ENCODE measurements at regions not wholly inside any gene's neighbourhood (a gene's known extent, or its start where the extent isn't known, plus 50 kb on each side); places are given as distances from the start of the nearest gene placed in this dataset.

DNA sequence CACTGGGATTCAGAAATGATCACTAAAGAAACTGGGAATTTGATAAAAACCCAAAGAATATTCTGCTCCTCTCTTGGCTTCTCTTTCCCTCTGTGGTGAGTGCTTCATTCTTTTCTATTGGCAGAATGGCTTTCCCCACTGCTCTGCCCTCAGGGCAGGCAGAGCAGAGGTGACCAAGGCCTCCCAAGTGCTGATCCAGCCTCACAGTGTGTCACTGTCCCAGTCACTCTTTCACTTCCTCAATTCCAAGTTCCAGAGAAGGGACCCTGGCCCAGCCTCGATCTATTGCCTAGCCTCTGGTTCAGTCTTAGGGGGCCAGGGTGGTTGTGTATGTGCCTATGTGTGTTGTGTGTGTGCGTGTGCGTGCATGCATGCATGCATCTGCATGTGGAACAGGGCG, 180.6 kb upstream of the TMTC4 start:
- no peak for DNase-seq (ENCODE audit: low read depth)

DNA sequence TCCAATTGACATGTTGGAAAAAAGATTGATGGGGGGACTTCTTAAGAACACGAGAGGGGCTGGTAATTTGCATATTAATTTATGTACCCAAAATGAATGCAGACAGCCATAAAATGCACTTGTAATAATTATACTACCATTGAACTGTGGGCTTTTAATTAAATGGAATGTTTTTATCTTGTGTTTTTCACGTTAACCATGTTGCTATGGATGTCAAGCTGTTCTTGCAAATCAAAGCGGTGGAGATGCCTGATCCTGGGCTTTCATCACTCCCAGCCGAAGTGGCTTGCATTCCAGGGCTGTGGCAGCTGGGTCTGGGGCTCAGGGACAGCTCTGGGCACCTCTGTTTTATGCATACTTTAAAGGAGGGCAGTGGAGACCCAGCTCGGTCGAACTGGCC, 179.4 kb upstream of the TMTC4 start:
- DNase-seq (ENCODE audit: low read depth) = no peak

DNA sequence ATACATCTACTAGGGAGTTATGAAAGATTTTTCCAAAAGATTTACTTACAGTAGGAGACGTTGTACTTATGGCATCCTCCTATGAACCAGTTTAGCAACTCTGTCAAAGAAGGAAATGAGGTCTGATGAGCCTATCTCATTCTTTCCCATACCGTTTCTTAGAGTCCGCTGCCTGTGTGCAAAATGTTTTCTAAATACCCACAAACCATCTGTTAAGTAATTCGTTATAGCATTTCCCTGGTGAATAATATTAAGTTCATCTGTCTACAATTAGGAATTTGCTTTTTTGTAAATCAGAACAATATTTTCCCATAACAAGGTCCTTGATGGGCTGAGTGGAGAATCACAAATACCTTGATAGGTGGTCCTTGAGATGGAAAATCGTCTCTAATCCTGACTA, 178.8 kb upstream of the TMTC4 start:
- no peak for DNase-seq (ENCODE audit: low read depth)

DNA sequence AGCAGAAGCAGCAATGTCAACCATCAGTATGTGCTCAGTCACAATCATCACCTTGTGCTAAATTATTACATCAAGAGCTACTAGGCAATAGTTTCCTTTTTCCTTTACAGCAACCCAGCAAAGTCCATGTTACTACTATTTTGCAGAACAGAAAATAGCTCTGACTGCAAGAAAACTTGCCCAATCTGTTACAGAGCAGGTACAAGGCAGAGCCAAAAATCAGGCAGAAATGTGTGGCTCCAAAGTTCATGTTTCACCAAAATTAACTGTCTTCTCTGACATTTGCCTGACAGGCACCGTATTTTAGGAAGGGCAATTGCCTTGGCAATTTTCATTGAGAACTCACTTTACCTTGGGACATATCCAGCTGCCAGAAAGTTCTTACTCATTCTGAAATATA, 177.6 kb upstream of the TMTC4 start:
- DNase-seq (ENCODE audit: low read depth) = no peak

DNA sequence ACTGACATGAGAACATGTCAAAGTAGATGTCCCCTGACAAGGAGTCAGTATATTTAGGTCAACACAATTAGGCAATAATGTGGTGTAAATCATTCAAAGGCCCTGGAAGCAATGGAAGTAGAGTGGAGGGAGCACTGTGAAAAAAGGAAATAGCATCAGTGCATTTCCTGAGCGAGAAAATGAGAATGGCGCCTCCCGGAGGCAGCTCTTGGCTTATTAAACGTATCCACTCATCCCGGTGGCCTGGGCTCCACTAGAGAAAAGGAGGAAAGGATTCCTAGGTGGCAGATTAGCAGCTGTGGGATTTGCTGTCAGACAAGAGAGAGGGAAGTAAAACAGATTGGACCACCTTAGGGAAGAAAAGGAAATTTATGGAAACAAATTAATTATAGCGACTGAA, 173.7 kb upstream of the TMTC4 start:
- DNase-seq (ENCODE audit: low read depth) = no peak

DNA sequence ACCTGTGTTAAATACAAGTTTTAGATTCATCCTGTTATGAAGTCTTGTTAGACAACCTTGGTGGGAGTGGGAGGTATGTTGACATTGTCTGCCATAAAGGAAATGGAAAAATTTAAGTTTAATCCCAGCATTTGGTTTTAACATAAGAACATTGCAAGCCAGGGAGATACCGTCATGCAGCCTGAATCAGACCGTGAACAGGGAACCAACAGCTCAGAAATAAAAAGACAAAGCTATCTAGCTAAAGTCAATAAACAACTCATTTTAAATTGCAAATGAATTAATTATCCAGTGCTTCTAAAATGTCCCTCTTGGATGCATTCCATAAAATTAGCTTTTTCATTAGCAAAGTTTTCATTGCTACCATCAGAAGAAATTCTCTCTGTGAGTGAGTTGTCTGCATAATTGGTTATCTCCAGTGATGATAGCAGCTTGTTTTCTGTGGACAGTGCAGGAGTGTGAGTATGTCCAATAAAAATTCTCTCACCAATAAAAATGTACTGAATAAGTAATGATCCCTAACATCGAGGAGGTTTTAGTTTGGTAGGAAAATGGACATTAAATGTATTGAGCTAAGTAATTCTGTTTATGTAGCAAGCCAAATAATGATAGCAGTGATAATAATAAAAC, 170.6 kb upstream of the TMTC4 start:
- no peak for DNase-seq (ENCODE audit: low read depth)

DNA sequence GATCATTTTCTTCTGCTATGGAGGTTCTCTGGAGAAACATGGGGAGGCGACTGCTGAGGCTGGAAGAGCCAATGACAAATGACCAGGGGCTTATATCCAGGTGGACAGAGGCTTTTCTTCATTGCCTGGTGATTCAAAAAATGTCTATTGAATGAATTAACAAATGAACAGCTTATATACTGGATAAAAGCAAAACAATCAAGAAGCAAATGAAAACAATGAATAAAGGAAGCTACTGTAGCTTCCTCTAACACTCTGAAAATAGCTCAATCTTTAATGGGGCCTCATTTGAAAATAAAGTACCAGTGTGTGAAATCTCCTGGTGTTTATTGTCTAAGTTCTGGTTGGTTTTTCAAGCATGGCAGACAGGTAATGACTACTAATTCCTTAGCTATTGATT, 167.5 kb upstream of the TMTC4 start:
- no peak for DNase-seq (ENCODE audit: low read depth)

DNA sequence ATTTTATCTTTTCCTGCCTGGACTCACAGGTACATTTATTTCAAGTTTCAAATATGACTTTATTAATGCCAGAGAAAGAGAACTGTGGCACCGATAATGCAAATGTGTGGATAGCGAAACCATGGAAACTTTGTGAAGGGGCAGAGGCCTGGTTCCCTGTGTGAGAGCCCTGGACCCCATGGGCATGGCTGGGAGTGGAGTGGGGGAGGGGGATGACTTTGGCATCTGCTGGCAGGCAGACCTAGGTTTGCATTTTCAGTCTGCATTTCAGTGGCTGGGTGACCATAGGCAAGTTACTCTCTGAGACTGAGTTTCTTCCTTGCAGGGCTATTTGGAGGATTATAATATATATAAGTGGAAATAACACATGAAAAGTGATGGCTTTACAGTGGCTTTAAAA, 163.8 kb upstream of the TMTC4 start:
- no peak for DNase-seq (ENCODE audit: low read depth)

DNA sequence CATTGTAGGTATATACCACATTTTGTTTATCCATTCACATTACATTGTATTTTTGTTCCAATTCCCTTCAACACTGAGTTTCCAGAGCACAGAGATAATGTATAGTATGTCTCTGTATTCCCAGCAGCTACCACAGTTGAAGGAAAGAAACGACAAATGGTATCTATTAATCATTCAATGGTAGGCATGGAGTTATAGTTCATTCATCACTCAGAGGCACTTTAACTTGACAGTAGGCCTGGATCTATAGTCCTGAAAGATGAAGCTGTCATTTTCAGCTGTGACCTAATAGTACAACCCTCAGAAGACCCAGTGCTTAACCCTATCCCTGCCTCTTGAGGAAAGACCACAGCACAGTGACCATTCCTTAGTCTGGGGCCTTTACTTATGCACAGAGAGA, 163.0 kb upstream of the TMTC4 start:
- DNase-seq (ENCODE audit: low read depth) = no peak

DNA sequence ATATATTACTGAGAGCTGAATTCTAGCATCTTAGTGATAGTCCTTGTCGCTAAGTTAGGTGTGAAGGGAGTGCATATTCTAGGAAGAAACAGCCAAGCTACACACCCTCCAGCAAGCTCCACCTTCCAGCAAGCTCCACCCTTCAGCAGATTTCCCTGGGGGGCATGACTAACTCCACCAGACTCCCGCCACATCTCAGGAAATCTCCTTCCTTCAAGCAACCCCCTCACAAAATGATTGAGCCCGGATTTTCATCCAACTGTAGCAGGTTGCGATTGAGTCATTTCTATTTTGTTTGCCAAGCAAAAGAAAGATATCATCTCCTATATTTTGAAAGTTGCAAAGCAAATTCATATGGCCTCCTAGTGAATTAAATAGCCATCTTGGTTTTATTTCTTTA, 162.1 kb upstream of the TMTC4 start:
- DNase-seq (ENCODE audit: low read depth) = peak; percentile 47

DNA sequence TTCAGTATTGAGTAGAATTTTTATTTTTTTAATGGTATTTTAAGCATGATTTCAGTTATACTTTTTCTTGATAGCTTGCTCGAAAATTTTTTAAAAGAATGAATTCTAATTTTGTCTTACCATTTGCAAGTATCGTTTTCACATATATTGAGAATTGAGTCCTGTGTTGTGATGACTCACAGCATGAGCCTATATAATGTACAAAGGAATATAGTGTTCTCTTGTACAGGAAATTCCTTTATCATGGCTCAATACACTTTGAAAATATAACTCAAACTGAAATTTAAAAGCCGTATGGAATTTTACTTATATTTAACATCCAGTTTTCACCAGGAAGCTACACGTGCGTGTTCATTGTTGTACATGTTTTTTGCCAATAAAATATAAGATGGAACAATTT, 161.1 kb upstream of the TMTC4 start:
- peak; percentile 39 for DNase-seq (ENCODE audit: low read depth)

DNA sequence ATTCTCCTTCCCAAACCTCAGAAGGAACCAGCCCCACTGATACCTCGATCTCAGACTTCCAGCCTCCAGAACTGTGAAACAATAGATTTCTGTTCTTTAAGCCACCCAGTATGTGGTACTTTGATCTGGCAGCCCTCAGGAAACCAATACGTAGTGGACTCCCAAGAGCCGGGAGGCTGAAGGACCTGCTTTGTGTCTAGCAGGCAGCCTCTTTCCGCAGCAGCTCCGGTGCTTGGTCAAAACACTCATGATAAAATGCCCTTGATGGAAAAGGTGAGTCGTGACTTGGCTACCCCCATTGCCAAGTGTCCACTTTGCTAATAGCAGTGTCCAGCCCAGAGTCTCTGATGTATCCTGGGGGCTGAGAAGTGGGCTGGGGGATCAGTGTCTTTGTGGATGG, 158.8 kb upstream of the TMTC4 start:
- no peak for DNase-seq (ENCODE audit: low read depth)

DNA sequence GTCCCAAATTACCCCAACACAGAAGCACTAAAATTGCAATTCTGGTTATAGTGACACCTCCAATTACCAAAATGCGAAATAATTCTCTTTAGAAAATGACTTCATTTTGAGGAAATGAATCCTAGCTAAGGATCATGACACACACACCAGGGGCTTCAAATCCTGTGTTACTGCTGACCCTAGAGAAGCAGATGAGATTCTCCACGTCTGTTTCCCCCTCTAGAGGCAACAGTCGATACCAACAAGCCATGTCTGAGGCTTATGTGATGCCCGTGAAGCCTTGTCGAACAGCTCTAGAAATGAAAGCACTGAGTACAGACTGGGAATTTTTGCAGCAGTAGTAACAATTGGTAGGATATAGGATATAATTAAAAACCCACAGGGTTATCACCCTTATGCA, 153.6 kb upstream of the TMTC4 start:
- DNase-seq (ENCODE audit: low read depth) = peak; percentile 11

DNA sequence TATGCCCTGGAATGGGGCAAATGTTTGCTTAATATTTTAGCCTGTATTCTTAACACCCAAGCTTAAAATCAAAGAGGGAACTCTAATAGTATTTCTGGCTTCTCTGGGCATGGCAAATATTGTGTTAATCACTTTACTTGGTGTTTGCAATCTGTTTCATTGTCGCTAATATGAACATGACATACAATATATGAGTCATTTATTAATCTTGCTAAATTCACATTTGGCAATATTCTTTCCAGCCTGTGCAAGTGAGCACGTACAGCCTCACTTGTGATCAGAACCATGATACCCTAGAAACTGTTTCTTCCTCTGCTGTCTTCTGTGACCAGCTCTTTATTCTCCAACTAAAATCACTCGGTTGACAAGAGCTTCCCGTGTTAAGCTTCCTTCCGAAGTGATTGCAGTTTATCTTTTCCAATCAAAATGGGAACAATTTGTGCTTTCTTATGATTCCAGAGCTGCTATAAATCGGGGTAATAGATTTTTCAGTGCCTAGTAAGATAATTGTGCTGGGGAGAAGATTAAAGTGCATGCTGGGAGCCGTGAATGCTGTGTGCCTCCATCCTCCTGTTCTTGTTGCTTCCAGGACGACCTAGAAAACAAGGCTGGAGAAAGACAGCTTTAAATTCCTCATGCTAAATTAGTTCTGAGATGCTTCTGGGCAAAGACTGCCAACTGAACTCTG, 153.0 kb upstream of the TMTC4 start:
- DNase-seq (ENCODE audit: low read depth) = no peak

DNA sequence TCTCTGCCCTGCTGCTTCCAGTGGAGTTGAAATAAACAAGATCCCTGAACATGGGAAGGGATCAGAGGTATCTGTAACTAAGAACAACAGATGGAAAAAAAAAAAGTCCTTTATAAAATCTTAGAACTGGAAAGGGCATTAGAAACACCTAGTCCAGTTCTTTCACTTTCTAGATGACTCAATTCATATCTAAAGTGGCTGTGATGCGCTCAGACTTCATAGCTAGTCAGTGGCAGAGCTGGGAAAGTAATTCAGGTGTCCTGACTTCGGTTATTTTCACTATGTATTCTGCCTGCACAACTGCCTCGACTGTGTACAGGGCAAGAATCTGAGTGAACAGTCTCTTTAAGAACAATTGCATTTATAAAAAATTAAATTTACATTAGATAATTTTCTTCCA, 151.8 kb upstream of the TMTC4 start:
- DNase-seq (ENCODE audit: low read depth) = peak; percentile 5

DNA sequence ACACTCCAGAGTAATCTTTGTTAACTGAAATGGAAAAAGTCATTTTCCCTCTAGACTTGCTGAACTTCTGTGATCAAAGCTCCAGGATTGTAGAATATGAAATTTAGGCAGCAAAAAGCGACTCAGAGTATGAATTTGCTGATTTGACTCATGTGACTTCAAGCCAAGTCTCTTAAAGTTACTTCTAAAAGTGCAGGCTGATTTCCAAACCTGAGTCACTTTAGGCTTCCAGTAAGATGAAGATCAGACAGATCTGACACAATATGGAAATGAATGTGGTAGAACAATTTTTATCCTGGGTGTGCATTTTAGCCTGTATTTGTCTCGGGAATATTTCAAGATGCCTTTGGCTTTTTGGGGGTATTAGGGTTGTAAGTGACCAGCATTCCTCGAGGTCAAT, 151.0 kb upstream of the TMTC4 start:
- DNase-seq (ENCODE audit: low read depth) = peak; percentile 6

DNA sequence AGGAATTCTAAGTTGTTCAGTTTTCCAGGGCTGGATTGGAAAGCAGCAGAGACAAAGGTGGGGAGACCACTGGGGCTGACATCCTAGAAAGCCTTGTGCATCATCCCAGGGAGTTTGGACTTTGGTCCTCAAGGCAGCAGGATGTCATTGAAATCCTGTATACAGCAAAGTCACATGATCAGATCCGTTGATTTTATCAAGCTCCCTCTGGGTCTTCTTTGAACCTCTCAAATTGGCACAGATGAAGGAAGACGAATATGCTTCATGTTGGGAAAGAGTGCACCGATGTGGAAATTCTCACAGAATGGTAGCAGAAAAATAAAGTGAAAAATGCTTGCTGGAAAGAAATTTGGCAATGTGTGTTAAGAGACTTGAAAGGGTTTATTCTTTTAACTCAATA, 149.8 kb upstream of the TMTC4 start:
- DNase-seq (ENCODE audit: low read depth) = no peak

DNA sequence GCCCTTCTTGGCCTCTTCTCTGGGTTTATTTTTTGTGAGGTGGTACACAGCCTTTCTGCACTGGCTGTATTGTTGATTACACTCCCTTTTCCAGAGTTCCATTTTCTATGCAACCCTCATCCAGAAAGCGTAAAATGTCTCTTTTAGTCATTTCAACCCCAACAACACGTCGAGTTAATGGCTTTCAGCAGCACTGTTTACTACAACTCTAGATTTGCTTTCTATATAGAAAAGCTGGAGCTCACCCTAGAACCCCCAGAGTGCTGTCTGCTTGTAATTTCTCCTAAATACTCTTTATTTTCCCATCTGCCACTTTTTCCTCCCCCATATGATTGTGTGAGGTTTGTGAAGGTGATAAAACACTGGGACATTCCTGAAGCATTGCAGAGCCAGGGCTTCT, 148.9 kb upstream of the TMTC4 start:
- no peak for DNase-seq (ENCODE audit: low read depth)

DNA sequence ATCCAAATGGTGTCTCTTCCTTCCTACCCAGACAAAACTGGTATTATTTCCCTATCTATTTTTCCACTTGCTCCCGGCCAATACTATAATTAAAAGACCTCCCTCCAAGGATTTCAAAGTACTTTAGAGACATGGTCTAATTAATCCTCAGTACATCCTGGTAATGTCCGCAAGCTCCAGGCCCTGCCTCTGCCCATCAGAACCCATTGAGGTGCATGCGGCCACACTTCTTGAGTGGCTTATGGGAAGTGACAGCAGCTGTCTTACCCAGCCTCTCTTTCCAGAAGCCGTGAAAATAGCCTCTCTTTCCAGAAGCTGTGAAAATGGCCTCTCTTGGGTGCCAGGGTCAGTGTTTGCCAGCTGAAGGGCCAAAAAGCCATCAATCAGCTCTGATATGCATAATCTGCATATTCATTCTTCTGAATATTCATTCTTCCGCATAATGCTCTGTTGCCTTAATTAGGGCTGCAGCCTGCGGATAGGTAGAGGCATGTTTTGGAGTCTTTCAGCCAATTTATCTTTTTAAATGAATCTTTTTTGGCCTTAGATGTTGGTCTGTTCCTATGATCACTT, 148.4 kb upstream of the TMTC4 start:
- no peak for DNase-seq (ENCODE audit: low read depth)

DNA sequence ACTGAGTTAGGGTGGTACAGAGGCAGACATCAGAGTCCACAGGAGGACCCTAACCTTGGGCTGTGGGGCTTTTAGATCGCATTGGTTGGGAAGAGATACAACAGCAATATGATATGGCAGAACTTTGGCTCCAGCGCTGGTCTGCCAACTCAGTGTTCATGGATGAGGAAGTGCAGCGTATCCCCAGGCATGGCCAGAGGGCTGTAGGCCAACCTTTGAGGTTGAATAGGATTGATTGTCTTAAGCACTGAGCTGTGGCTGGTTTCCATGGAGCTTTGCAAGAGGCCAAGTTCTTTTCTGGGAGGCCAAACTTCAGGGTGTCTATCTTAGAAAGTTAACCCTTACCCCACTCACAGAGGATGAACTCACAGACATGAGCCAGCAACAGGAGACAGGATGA, 144.1 kb upstream of the TMTC4 start:
- no peak for DNase-seq (ENCODE audit: low read depth)

DNA sequence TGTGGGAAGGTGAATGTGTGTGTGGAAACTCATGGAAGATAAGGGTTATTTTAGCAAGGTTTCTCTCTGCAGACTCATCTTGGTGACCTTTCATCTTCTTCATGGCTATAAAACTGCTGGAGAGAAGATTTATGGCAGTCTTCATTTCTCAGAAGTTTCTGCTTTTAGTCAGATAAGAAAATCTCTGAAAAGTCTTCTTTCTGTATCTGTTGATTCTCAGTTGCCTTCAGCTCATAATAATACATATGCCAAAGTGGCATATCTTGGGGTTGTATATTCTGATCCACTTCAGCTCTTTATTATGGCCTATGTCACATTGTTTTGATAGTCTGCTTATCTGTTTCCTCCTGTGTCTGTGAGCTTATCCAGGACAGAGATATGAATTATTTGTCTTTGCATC, 143.3 kb upstream of the TMTC4 start:
- DNase-seq (ENCODE audit: low read depth) = no peak

DNA sequence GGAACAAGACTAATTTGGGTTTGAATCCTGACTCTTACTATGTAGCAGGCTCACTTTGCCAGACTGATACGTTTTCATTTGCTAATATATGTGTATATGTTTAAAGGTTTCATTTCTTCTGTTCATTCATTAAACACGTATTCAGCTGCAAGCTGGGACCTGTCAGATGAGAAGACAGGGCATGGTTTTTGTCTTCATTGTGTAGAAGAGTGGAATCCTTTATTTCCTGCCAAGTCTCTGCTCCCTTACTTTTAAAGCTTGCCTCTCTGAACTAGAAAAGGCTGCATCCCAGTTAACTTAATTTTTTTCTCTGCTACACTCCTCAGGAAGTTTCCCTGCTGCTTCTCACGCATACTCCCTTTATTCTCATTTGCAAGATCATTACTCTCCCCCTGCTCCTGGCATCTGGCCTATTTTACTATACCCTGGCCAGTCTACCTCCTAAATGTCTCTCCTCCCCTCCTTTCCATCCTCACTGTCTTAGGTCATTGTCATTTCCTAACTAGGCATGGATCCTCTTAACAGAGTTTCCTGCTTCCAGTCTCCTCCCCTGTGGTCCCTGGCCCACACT, 141.0 kb upstream of the TMTC4 start:
- no peak for DNase-seq (ENCODE audit: low read depth)

DNA sequence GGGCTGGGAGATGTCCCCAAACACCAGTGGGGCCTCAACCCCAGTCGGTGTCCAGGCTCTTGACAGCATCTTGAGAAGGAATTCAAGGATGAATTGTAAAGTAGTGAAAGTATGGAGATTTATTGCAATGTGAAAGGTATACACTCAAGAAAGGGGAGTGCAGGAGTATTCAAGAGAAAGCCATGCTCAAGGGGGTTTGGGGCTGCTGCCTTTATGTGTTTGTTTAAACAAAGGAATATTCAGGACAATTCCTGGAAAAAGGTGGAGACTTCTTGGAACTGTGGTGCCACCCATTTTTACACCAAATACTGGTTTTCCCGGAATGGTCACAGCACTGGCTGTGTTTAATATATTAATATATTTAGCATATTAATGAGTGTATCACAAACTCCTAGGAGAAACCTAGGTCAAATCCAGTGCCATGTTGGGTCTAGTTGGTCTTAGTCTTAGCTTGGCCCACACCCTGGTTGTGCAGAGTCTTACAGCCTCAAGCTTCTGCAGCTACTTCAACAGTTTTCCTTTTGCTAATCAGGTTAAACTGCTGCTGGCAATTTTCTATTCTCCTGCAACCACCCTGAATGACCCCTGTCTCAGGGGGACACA, 138.5 kb upstream of the TMTC4 start:
- no peak for DNase-seq (ENCODE audit: low read depth)

Measured in ELR (cell line).